ENCODE measurements at regions not wholly inside any gene's neighbourhood (a gene's known extent, or its start where the extent isn't known, plus 50 kb on each side); places are given as distances from the start of the nearest gene placed in this dataset.

DNA sequence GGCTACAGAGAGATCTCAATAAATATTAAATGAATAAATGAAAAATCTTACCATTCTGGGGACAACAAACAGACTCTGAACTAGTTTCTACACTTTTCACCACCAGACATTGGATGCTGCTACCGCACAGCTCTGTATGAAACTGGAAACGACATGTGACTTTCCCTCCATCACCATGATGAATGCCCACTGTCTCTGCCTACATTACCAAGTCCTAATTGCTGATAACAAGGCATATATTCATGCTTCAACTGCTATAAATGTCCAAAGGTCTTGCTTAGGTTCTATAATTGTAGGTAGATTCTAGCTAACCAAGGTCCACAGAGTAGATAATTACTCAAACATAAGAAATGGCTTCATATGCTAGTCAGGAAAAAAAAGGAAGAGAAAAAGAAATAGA is 399.4 kb upstream of the ADGRL3 start:
- no peak overlapping the region for H3K4me3 ChIP-seq (ENCODE audit: low read length)
- TF ChIP-seq, protein P1, sequence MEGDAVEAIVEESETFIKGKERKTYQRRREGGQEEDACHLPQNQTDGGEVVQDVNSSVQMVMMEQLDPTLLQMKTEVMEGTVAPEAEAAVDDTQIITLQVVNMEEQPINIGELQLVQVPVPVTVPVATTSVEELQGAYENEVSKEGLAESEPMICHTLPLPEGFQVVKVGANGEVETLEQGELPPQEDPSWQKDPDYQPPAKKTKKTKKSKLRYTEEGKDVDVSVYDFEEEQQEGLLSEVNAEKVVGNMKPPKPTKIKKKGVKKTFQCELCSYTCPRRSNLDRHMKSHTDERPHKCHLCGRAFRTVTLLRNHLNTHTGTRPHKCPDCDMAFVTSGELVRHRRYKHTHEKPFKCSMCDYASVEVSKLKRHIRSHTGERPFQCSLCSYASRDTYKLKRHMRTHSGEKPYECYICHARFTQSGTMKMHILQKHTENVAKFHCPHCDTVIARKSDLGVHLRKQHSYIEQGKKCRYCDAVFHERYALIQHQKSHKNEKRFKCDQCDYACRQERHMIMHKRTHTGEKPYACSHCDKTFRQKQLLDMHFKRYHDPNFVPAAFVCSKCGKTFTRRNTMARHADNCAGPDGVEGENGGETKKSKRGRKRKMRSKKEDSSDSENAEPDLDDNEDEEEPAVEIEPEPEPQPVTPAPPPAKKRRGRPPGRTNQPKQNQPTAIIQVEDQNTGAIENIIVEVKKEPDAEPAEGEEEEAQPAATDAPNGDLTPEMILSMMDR (conservative IDR thresholded peaks at IDR 0.05; ENCODE audit: low read depth, low read length), result no peak
- no peak for DNase-seq (ENCODE audit: low read depth)

DNA sequence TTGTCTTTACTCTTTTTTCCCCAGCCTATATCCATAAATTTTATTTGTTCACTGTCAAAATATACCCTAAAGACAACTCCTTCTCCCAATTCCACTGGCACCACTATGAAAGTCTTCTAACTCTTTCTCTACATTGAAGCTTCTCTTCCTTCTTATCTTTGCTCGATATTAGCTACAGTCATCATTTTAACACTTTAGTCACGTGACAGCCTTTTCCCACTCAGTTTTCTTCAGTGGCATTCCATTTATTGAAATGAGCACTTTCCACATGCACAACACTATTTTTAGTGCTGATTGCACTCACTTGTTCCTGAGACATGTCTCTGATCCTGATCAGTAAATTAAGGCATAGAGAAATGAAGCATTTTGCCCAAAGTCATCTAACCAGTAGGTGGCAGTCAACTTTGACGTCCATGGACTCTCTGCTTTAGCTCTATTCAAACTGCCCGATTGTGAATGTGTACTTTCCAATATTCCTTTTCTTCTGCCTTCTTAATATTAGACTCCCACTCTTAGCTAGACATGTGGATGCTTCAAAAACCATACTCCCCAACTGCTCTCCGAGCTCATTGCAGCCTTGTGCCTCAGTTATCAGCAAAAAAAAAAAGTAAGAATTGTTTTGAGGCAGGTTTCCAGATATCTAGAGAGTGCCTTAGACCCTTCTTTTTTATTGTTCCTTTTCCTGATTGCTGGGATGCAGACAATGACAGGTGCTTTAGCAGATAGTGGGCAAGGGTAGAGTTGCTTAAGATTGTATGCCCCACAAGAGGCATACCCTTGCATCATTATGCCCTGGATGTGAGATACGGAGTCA is 394.4 kb upstream of the ADGRL3 start:
- DNase-seq (ENCODE audit: low read depth), result peak; percentile 9
- TF ChIP-seq, protein P1 (conservative IDR thresholded peaks at IDR 0.05; ENCODE audit: low read depth, low read length), result peak; percentile 77
- H3K4me3 ChIP-seq (ENCODE audit: low read length), result no peak overlapping the region

DNA sequence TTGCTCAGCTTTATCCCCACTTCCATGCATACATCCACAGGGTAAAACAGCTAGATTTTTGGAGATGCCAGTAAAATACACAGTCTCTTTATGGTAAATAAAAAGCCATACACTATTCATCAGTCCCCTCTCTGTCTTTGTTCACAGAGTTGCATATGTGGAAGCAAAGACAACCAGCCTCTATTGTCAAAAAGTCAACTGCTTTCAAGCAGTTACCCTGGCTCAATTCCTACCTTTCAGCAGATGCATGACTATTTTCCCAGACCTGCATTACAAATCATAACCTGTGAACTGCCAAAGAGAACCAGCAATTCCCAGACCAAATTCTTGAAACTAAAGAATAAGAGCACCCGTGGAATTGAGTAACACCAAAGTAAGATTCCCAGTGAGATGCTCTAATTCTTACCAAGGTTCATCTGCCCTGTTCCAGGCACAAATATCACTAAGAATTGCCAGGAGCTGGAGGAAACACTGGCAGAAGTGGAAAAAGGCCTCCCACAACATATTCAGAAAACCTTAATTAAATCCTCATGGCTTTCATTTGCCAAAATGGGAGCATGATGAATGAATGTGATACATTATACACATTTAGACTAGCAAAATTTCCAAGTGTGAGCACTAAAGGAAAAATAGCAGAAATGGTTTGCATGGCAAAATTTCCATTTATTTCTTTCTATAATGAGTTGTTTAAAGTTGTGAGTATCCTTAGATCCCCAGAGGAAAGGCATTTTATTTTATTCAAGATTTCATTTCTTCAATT is 391.2 kb upstream of the ADGRL3 start:
- TF ChIP-seq, protein P1 (conservative IDR thresholded peaks at IDR 0.05; ENCODE audit: low read depth, low read length), result no peak
- no peak for DNase-seq (ENCODE audit: low read depth)
- no peak overlapping the region for H3K4me3 ChIP-seq (ENCODE audit: low read length)

DNA sequence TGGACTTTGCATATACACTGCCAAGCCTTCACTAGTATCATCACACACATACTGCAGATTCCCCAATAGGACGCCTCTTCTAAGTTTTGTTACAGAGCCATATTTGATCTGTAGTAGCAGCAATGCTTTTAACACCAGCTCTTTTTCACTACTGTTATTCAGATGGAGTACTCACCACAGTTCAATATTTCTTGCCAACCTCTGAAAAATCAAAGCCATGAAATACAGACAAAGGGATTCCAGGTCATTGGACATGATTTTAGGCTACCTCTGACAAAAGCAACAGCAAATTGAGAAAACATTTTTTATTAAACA is 390.7 kb upstream of the ADGRL3 start:
- TF ChIP-seq, protein P1 (conservative IDR thresholded peaks at IDR 0.05; ENCODE audit: low read depth, low read length), result no peak
- no peak overlapping the region for H3K4me3 ChIP-seq (ENCODE audit: low read length)
- no peak for DNase-seq (ENCODE audit: low read depth)

DNA sequence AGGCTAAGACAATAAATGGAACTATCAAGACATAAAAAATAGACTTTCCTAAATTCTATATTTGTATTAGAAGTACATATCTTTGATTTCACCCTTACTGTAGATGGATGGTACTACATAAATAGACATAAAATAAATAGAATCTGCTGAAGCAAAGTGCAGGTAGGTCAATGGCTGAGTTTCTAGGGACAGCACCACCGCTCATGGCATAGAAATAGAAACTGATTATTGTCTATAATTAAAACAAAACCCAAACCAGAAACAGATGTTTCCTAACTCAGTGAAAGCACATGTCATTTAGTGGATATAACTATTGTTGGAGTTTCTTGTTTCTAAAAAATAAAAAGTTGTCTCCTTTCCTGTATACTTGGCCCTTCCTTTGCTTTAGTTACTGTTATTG is 387.3 kb upstream of the ADGRL3 start:
- no peak overlapping the region for H3K4me3 ChIP-seq (ENCODE audit: low read length)
- TF ChIP-seq, protein P1 (conservative IDR thresholded peaks at IDR 0.05; ENCODE audit: low read depth, low read length), result no peak
- no peak for DNase-seq (ENCODE audit: low read depth)

DNA sequence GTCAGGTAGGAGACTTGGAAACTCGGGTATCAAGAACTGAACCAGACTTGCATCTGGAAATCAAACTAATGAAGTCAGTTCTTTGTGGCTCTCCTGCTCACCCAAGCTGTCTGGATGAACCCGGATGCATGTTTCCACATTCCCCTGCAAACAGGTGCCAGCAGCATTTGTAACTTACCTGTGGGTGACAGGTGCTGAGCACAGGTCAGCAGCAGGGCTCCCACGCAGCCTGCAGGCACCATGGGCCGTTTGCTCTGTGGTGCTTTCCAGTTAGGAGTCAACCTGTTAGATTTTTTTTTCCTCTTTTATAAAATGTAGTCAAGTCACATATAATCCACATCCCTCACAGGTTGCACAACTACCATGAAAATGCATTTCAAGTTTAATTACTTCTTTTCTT is 385.6 kb upstream of the ADGRL3 start:
- TF ChIP-seq, protein P1 (conservative IDR thresholded peaks at IDR 0.05; ENCODE audit: low read depth, low read length), result no peak
- no peak for DNase-seq (ENCODE audit: low read depth)
- H3K4me3 ChIP-seq (ENCODE audit: low read length), result no peak overlapping the region

DNA sequence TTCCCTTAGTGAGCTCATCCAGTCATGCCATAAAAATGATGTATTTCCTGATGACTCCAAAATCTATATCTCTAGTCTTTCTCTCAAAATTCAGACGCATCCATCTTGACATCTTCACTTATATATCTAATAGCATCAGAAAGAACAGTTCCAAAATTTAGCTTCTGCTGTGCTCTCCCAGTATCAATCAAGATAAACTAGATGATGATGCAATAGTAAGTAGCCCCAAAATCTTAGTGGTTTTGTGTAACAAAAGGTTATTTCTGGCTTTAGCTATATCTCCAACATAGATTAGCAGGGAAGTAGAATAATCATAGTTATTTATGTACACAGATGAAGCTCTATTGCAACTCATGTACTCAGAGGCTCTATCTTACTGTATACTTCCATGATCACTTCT is 382.5 kb upstream of the ADGRL3 start:
- DNase-seq (ENCODE audit: low read depth), result no peak
- H3K4me3 ChIP-seq (ENCODE audit: low read length), result no peak overlapping the region
- TF ChIP-seq, protein P1 (conservative IDR thresholded peaks at IDR 0.05; ENCODE audit: low read depth, low read length), result no peak

Measured in retinal pigment epithelial cell (primary cell).